Left renal cortex interstitium (tissue), 4 donors: ENCODE measurements at regions not wholly inside any gene's neighbourhood (a gene's known extent, or its start where the extent isn't known, plus 50 kb on each side); places are given as distances from the start of the nearest gene placed in this dataset.
"Not testable (repeated sequence)": the region's sequence is repeated elsewhere in the genome, so short reads cannot be mapped to it uniquely, and the experiment has no call there.

Source experiments
- DNase-seq, 4 donors: peaks; one replicate each; pipeline ENCODE4 v3.0.0-alpha.2; 2013; ENCODE audit warnings: low read depth in 4 of 4, low spot score in 2 of 4, missing footprints in 1 of 4

- no peak for DNase-seq
Observed at GRCh38 chr6:27092316-27092692, 155.2 kb upstream of the PRSS16 start.

- no peak for DNase-seq
Observed at GRCh38 chr6:27095914-27096313, 151.6 kb upstream of the PRSS16 start.

GRCh38 chr6:27096834-27097511 lies 150.5 kb upstream of the PRSS16 start:
- DNase-seq = no peak

GRCh38 chr6:27098956-27099355 lies 148.5 kb upstream of the PRSS16 start:
- no peak for DNase-seq

GRCh38 chr6:27100921-27101320 lies 146.6 kb upstream of the PRSS16 start:
- DNase-seq = no peak

GRCh38 chr6:27101824-27102223 lies 145.7 kb upstream of the PRSS16 start:
- DNase-seq = no peak

- DNase-seq = no peak
Observed at GRCh38 chr6:27106382-27106781, 141.1 kb upstream of the PRSS16 start.

- DNase-seq = no peak
Observed at GRCh38 chr6:27111743-27112142, 135.8 kb upstream of the PRSS16 start.

GRCh38 chr6:27112974-27113373 lies 134.5 kb upstream of the PRSS16 start:
- no peak for DNase-seq

GRCh38 chr6:27119329-27119728 lies 128.2 kb upstream of the PRSS16 start:
- DNase-seq = no peak

GRCh38 chr6:27119761-27120160 lies 127.7 kb upstream of the PRSS16 start:
- no peak for DNase-seq

GRCh38 chr6:27121640-27122039 lies 125.9 kb upstream of the PRSS16 start:
- no peak for DNase-seq

- DNase-seq = no peak
Observed at GRCh38 chr6:27124252-27124657, 123.2 kb upstream of the PRSS16 start.

GRCh38 chr6:27126046-27126814 lies 121.3 kb upstream of the PRSS16 start:
- no peak for DNase-seq

GRCh38 chr6:27126815-27127537 lies 120.5 kb upstream of the PRSS16 start:
- DNase-seq = peak; percentile 81 to 92 (median 86)

- not testable (repeated sequence) for DNase-seq
Observed at GRCh38 chr6:27127874-27128273, 119.6 kb upstream of the PRSS16 start.

- no peak for DNase-seq
Observed at GRCh38 chr6:27128311-27129094, 119.0 kb upstream of the PRSS16 start.

GRCh38 chr6:27129095-27129815 lies 118.2 kb upstream of the PRSS16 start:
- no peak for DNase-seq

GRCh38 chr6:27129917-27130316 lies 117.6 kb upstream of the PRSS16 start:
- DNase-seq = no peak
